BJ (cell line): ENCODE measurements at regions not wholly inside any gene's neighbourhood (a gene's known extent, or its start where the extent isn't known, plus 50 kb on each side); places are given as distances from the start of the nearest gene placed in this dataset.
A peak's percentile ranks its signal among the peaks of the same experiment; 100 is the strongest.

Experiments
- CTCF ChIA-PET: fragments of 350-600 bp; formaldehyde crosslinking; extraction: SDS; loops from one replicate; lab custom pipeline; 2021; ENCODE audit warnings: antibody characterized with exemption, inconsistent platforms; lab: Yijun Ruan, JAX
- POLR2A ChIA-PET: fragments of 300-600 bp; sonication (Branson Sonifier 250); formaldehyde crosslinking; extraction: SDS; loops from one replicate; lab custom pipeline; 2021; ENCODE audit warnings: antibody characterized with exemption; lab: Charles Lee
- DNase-seq: peaks from one replicate; pipeline ENCODE4 v3.0.0-alpha.2; 2011; ENCODE audit warnings: low read depth
- H3K27me3 ChIP-seq: 2 replicates; pipeline ENCODE4 v1.6.0; 2011; ENCODE audit warnings: low read length; ENCODE audit not compliant: control insufficient read depth, insufficient read depth
- H3K36me3 ChIP-seq: 2 replicates; pipeline ENCODE4 v1.5.1; 2011; ENCODE audit warnings: low read length; ENCODE audit not compliant: control insufficient read depth, insufficient read depth
- H3K4me3 ChIP-seq: 2 replicates; pipeline ENCODE4 v1.5.1; 2011; ENCODE audit warnings: low read depth, mild to moderate bottlenecking, control low read depth, low read length
- CTCF ChIP-seq: IDR thresholded peaks from 2 replicates; pipeline ENCODE4 v1.5.1; 2011; ENCODE audit warnings: low read depth, mild to moderate bottlenecking, control low read depth, inconsistent platforms, low read length, moderate library complexity; ENCODE audit not compliant: insufficient read depth

GRCh38 chr10:47151920-47152319 lies 148.1 kb upstream of the GDF10 start:
- ChIA-PET CTCF (interaction anchor here (0.7 to 1.2 kb wide), 3 partner anchors 9 to 25 kb away, joined by 3 read pairs; no protein-coding TSS in a partner anchor), POLR2A (no interaction called here)
- no peak for TF ChIP-seq CTCF
- no peaks in the 10 kb centered on the region for H3K36me3 ChIP-seq
- no peak overlapping the region for H3K4me3 ChIP-seq
- no peak for DNase-seq
- no peaks in the 10 kb centered on the region; the same call in 1 of the 2 replicates for H3K27me3 ChIP-seq

DNA sequence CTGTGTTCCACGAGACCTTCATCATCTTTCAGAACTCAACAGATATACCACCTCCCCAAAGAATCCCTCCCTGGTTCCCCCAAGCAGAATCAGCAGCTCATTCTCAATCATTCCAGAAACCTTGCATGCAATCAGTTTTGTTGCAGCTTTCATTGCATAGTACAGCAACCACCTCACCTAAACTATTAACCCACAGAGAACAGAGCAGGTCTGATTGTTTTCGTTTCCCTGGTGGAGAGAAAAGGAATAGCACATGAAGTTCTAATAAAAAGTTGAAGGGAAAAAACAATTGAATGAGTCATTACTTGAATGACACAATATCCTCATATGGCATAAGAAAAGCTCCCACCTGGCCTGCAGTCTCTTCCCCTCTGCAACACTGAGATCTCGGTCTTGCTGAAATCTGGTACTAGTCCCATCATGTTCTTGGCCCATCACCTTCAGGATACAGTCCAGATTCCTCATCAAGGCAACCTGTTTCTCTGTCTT lies 147.1 kb upstream of the GDF10 start:
- ChIA-PET CTCF (interaction anchor here (0.6 to 1.8 kb wide), 5 partner anchors 13 to 21 kb away, joined by 3 to 5 read pairs (median 3); no protein-coding TSS in a partner anchor), POLR2A (no interaction called here)
- peak; percentile 39; the same call in 1 of the 2 replicates for TF ChIP-seq CTCF
- no peak for DNase-seq
- Histone ChIP-seq H3K4me3 (no peak overlapping the region), H3K27me3 (no peaks in the 10 kb centered on the region; the same call in 1 of the 2 replicates), H3K36me3 (no peaks in the 10 kb centered on the region)

DNA sequence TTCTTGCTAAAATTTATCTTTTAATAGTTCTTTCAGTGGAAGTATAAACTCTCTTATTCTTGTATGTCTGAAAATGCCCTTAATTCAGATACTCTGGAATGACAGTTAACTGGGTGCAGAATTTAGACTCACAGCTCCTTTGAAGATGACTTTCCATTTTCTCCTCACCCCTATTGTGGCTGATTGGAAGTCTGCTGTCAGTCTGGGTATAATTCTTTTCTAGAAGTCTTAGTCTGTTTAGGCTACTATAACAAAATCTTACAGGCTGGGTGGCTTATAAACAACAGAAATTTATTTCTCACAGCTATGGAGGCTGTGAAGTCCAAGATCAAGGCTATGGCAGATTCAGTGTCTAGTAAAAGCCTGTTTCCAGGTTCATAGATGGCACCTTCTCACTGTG lies 145.2 kb upstream of the GDF10 start:
- CTCF ChIA-PET, result no interaction called here
- no peak for TF ChIP-seq CTCF
- POLR2A ChIA-PET, result no interaction called here
- H3K36me3 ChIP-seq, result no peaks in the 10 kb centered on the region
- no peaks in the 10 kb centered on the region; the same call in 1 of the 2 replicates for H3K27me3 ChIP-seq
- no peak for DNase-seq
- H3K4me3 ChIP-seq, result no peak overlapping the region

GRCh38 chr10:47156873-47157272 lies 143.1 kb upstream of the GDF10 start:
- no peak for TF ChIP-seq CTCF
- no peak for DNase-seq
- Histone ChIP-seq H3K36me3 (no peaks in the 10 kb centered on the region), H3K4me3 (no peak overlapping the region), H3K27me3 (no peaks in the 10 kb centered on the region)
- POLR2A ChIA-PET, result no interaction called here
- CTCF ChIA-PET, result interaction anchor here (1.0 to 1.2 kb wide), 2 partner anchors 9 to 109 kb away, joined by 3 to 6 read pairs; no protein-coding TSS in a partner anchor

- no peaks in the 10 kb centered on the region for H3K36me3 ChIP-seq
- POLR2A ChIA-PET, result no interaction called here
- H3K4me3 ChIP-seq, result no peak overlapping the region
- DNase-seq, result no peak
- H3K27me3 ChIP-seq, result no peaks in the 10 kb centered on the region
- CTCF ChIA-PET, result interaction anchor here (1.0 to 1.4 kb wide), 3 partner anchors 8 to 111 kb away, joined by 3 to 6 read pairs (median 3); no protein-coding TSS in a partner anchor
- no peak for TF ChIP-seq CTCF
These were observed 141.6 kb upstream of the GDF10 start for GRCh38 chr10:47158116-47159071.
